ENCODE measurements at regions not wholly inside any gene's neighbourhood (a gene's known extent, or its start where the extent isn't known, plus 50 kb on each side); places are given as distances from the start of the nearest gene placed in this dataset.

- no peak overlapping the region for H3K4me3 ChIP-seq
- no peak for DNase-seq (ENCODE audit: low spot score)
- H2AFZ ChIP-seq = no peak overlapping the region
- H3K4me2 ChIP-seq = no peak overlapping the region
- peaks cover 13% of the 10 kb centered on the region; the same call in 1 of the 2 replicates for H3K9me2 ChIP-seq (ENCODE audit: insufficient read depth)
- H3K27me3 ChIP-seq (ENCODE audit: insufficient read depth) = no peaks in the 10 kb centered on the region
- no peaks in the 10 kb centered on the region for H3K36me3 ChIP-seq (ENCODE audit: insufficient read depth)
- no peaks in the 10 kb centered on the region for H4K20me1 ChIP-seq (replicated peaks; ENCODE audit: insufficient read depth)
- H3K4me3 Mint-ChIP-seq = no peak overlapping the region
- H3K9me3 Mint-ChIP-seq = no peaks in the 10 kb centered on the region
- no peak overlapping the region for H3K27ac Mint-ChIP-seq
- TF ChIP-seq STAT1 (IDR thresholded peaks at IDR 0.05; ENCODE audit: unreplicated experiment) (no peak), EZH2 (IDR thresholded peaks at IDR 0.05; ENCODE audit: low read depth, unreplicated experiment) (no peak), EZH2phosphoT487 (IDR thresholded peaks at IDR 0.05; ENCODE audit: unreplicated experiment) (no peak), POLR2AphosphoS5 (IDR thresholded peaks at IDR 0.05; ENCODE audit: low read depth) (no peak), ZNF331 (CRISPR knock-in tag; IDR thresholded peaks at IDR 0.05; ENCODE audit: low read depth) (no peak), JUNB (IDR thresholded peaks at IDR 0.05; ENCODE audit: unreplicated experiment) (no peak), NANOG (IDR thresholded peaks at IDR 0.05; ENCODE audit: borderline replicate concordance) (no peak), CTCF (conservative IDR thresholded peaks at IDR 0.05; ENCODE audit: low read depth in 2 of 2) (no peak), CREB1 (CRISPR knock-in tag; IDR thresholded peaks at IDR 0.05; ENCODE audit: low read depth) (no peak), ZNF462 (CRISPR knock-in tag; IDR thresholded peaks at IDR 0.05) (no peak), ETS1 (IDR thresholded peaks at IDR 0.05) (no peak), ZNF114 (CRISPR knock-in tag; IDR thresholded peaks at IDR 0.05) (no peak)
- TF ChIP-seq, protein P1, sequence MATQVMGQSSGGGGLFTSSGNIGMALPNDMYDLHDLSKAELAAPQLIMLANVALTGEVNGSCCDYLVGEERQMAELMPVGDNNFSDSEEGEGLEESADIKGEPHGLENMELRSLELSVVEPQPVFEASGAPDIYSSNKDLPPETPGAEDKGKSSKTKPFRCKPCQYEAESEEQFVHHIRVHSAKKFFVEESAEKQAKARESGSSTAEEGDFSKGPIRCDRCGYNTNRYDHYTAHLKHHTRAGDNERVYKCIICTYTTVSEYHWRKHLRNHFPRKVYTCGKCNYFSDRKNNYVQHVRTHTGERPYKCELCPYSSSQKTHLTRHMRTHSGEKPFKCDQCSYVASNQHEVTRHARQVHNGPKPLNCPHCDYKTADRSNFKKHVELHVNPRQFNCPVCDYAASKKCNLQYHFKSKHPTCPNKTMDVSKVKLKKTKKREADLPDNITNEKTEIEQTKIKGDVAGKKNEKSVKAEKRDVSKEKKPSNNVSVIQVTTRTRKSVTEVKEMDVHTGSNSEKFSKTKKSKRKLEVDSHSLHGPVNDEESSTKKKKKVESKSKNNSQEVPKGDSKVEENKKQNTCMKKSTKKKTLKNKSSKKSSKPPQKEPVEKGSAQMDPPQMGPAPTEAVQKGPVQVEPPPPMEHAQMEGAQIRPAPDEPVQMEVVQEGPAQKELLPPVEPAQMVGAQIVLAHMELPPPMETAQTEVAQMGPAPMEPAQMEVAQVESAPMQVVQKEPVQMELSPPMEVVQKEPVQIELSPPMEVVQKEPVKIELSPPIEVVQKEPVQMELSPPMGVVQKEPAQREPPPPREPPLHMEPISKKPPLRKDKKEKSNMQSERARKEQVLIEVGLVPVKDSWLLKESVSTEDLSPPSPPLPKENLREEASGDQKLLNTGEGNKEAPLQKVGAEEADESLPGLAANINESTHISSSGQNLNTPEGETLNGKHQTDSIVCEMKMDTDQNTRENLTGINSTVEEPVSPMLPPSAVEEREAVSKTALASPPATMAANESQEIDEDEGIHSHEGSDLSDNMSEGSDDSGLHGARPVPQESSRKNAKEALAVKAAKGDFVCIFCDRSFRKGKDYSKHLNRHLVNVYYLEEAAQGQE (IDR thresholded peaks at IDR 0.05; ENCODE audit: unreplicated experiment) = no peak
- H3K27me3 Mint-ChIP-seq (ENCODE audit: insufficient read depth, low read depth, poor library complexity) = peaks cover 6% of the 10 kb centered on the region
- no peak for ATAC-seq
- peaks cover 9% of the 10 kb centered on the region for H3K4me1 Mint-ChIP-seq
- no peak overlapping the region for H3K27ac ChIP-seq (ENCODE audit: low read depth)
- H3K36me3 Mint-ChIP-seq (ENCODE audit: low read depth) = no peaks in the 10 kb centered on the region
- no peaks in the 10 kb centered on the region for H3K79me2 ChIP-seq (replicated peaks; ENCODE audit: insufficient read depth)
- no peaks in the 10 kb centered on the region for H3F3A ChIP-seq (replicated peaks; ENCODE audit: low read depth)
- H3K4me1 ChIP-seq (ENCODE audit: insufficient read depth) = no peaks in the 10 kb centered on the region
These were observed 103.7 kb upstream of the TAB2 start for GRCh38 chr6:149213829-149214228.
